Upper lobe of left lung (tissue), 6 donors: ENCODE measurements at regions not wholly inside any gene's neighbourhood (a gene's known extent, or its start where the extent isn't known, plus 50 kb on each side); places are given as distances from the start of the nearest gene placed in this dataset.

Experiments used
- ATAC-seq, 2 donors: fragments of 200-7000 bp; cut with Tn5 transposase; one replicate each; pipeline ENCODE4 v1.9.1; 2022; ENCODE audit warnings: mild to moderate bottlenecking in 2 of 2, moderate library complexity in 2 of 2; ENCODE audit not compliant: low FRiP score in 2 of 2
- DNase-seq, 2 donors: peaks; one replicate each; pipeline ENCODE4 v3.0.0-alpha.2; 2019 to 2020
- H3K27ac ChIP-seq, 4 donors: fragments of 200-600 bp; sonication (generic); one replicate each; pipeline ENCODE4 v1.5.1; 2016 to 2019
- H3K27me3 ChIP-seq, 4 donors: fragments of 200-600 bp; sonication (generic); one replicate each; pipeline ENCODE4 v1.5.1; 2017 to 2019
- H3K36me3 ChIP-seq, 4 donors: fragments of 200-600 bp; sonication (generic); one replicate each; pipeline ENCODE4 v1.5.1; 2016 to 2019
- H3K4me1 ChIP-seq, 4 donors: fragments of 200-600 bp; sonication (generic); one replicate each; pipeline ENCODE4 v1.5.1; 2018 to 2019
- H3K4me3 ChIP-seq, 4 donors: fragments of 200-600 bp; sonication (generic); one replicate each; pipeline ENCODE4 v1.5.1; 2017 to 2019; ENCODE audit warnings: mild to moderate bottlenecking in 2 of 4, moderate library complexity in 1 of 4
- H3K9me3 ChIP-seq, 4 donors: fragments of 200-600 bp; sonication (generic); one replicate each; pipeline ENCODE4 v1.5.1; 2018 to 2019
- EP300 ChIP-seq, 4 donors: sonication (generic); formaldehyde crosslinking; IDR thresholded peaks; one replicate each; pipeline ENCODE4 v1.5.1; 2017; ENCODE audit warnings: antibody characterized with exemption in 4 of 4, control low read depth in 2 of 4
- POLR2A ChIP-seq, 4 donors: fragments of 450-650 bp; IDR thresholded peaks; one replicate each; pipeline ENCODE4 v1.5.1; 2016 to 2017; ENCODE audit warnings: antibody characterized with exemption in 4 of 4, mild to moderate bottlenecking in 2 of 4
- POLR2AphosphoS5 ChIP-seq, 2 donors: sonication (generic); formaldehyde crosslinking; IDR thresholded peaks; one replicate each; pipeline ENCODE4 v1.5.1; 2017; ENCODE audit warnings: antibody characterized with exemption in 2 of 2
- WGBS, 2 donors: methylation state at CpG; one replicate each; pipeline ENCODE4 v1.1.5; 2017 to 2018; 5-methylcytosine and 5-hydroxymethylcytosine counted together
- TF ChIP-seq, protein P1 (sequence below), 6 experiments: fragments of 450-650 bp in 4 of 6; fragments of 200-600 bp in 2 of 6; sonication (generic) in 2 of 6; IDR thresholded peaks; one replicate each; pipeline ENCODE4 v1.5.1; 2016 to 2019; ENCODE audit warnings: antibody characterized with exemption in 6 of 6
- donor health status: DM: no; HTN: no; CAD: no; lungs with moderate emphysema.
- donor health status: DM: no; HTN: yes; CAD: no; lungs with severe emphysema.

DNA sequence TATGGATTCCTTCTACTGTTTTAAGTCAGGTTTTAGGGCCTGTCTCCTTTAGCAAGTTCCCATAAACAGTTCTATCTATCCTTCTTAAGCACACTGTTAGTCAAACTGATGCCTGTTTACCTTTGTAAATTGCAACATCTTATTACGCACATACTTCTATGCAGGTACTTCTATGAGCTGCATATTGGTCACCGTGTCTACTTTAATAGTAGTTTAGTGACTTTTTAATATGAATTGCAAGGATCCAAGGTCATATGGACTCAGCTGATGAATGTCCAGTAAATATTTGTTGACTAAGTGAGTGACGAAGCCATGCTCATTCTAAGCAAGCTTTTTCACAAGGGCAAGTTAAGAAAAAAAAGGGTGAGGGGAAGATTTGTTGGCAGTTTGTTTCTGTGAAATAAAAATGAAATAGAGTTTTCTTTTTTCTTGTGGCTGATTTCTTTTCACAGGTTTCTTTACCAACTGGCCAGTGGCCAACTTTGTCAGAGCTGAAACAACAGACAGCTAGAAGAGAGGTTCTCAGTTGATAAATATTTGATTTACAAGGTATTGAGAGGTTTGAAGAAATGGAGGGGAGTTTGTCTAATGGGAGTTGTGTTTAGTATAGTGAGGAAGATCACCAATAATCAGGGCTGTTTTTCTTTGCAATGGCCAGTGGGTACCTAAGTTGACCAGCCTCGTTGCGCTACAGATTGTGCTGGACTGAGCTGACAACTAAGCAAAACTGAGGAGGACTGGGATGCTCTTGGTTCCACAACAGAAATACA lies 141.1 kb downstream of the SLC15A5 start:
- no peak overlapping the region for H3K27ac ChIP-seq
- peak in 1 of 2 donors; percentile 46 for ATAC-seq
- no peaks in the 10 kb centered on the region for H3K4me1 ChIP-seq
- no peak for DNase-seq
- peak in 1 of 4 donors; percentile 21 for TF ChIP-seq EP300 (IDR thresholded peaks at IDR 0.05)
- TF ChIP-seq, protein P1, sequence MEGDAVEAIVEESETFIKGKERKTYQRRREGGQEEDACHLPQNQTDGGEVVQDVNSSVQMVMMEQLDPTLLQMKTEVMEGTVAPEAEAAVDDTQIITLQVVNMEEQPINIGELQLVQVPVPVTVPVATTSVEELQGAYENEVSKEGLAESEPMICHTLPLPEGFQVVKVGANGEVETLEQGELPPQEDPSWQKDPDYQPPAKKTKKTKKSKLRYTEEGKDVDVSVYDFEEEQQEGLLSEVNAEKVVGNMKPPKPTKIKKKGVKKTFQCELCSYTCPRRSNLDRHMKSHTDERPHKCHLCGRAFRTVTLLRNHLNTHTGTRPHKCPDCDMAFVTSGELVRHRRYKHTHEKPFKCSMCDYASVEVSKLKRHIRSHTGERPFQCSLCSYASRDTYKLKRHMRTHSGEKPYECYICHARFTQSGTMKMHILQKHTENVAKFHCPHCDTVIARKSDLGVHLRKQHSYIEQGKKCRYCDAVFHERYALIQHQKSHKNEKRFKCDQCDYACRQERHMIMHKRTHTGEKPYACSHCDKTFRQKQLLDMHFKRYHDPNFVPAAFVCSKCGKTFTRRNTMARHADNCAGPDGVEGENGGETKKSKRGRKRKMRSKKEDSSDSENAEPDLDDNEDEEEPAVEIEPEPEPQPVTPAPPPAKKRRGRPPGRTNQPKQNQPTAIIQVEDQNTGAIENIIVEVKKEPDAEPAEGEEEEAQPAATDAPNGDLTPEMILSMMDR (IDR thresholded peaks at IDR 0.05) = no peak
- no peak overlapping the region for H3K4me3 ChIP-seq
- peaks cover 10 to 25% (median 17%) of the 10 kb centered on the region in 4 donors for H3K9me3 ChIP-seq
- H3K27me3 ChIP-seq = no peaks in the 10 kb centered on the region
- 60 to 62% methylated on average over 5 of the region's 5 CpGs for WGBS, 2 donors
- H3K36me3 ChIP-seq = no peaks in the 10 kb centered on the region

DNA sequence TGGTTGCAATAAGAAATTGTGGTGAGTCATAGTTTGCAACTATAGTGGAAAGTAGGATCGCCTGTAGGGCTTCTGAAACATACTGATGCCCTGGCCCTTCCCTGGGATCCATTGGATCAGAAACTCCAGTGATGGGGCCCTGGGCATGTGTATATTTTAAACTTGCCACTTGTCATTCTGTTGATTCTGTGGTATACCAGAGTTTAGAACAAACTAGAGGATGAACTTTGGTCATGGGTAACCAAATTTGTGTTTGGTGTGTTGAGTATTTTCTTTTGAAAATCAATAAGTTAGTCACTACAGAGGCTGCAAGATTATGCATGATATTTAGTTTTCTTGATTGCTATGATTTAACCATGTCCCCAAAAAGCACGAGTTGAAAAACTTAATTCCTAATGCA lies 142.2 kb downstream of the SLC15A5 start:
- H3K4me1 ChIP-seq = no peaks in the 10 kb centered on the region
- H3K27me3 ChIP-seq = no peaks in the 10 kb centered on the region
- no peaks in the 10 kb centered on the region for H3K36me3 ChIP-seq
- H3K27ac ChIP-seq = no peak overlapping the region
- TF ChIP-seq, protein P1 (IDR thresholded peaks at IDR 0.05) = no peak
- TF ChIP-seq POLR2AphosphoS5 (IDR thresholded peaks at IDR 0.05) (no peak), EP300 (IDR thresholded peaks at IDR 0.05) (no peak), POLR2A (IDR thresholded peaks at IDR 0.05) (no peak)
- no peak overlapping the region for H3K4me3 ChIP-seq
- no peak for DNase-seq
- 71 to 87% methylated on average over 2 of the region's 2 CpGs for WGBS, 2 donors
- no peak for ATAC-seq
- H3K9me3 ChIP-seq = peaks cover 10 to 30% (median 17%) of the 10 kb centered on the region in 4 donors

DNA sequence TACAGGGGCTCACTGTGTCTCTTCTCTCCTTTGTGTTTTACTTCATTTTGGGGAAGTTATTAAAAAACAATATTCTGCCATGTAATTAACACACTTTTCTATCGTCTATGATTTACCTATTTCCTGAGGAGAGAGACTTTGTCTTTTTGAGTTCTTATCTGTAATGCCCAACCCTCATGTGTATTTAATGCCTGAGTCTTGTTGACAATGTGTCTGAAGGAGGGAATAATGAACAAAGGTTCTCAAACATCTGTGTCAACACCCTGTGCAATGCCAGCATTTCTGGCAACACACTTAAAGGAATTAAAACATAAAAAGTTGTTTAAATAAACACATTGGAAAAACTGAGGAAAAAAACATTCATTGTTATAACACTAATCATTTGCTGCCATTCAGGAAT lies 147.1 kb downstream of the SLC15A5 start:
- WGBS, 2 donors = 37 to 48% methylated on average over 1 of the region's 1 CpG
- Histone ChIP-seq H3K27ac (no peak overlapping the region), H3K4me1 (no peaks in the 10 kb centered on the region), H3K36me3 (no peaks in the 10 kb centered on the region), H3K27me3 (no peaks in the 10 kb centered on the region), H3K9me3 (peaks cover 10 to 30% (median 17%) of the 10 kb centered on the region in 4 donors), H3K4me3 (no peak overlapping the region)
- DNase-seq (no peak), ATAC-seq (no peak)
- TF ChIP-seq POLR2A (IDR thresholded peaks at IDR 0.05) = no peak
- TF ChIP-seq POLR2AphosphoS5 (IDR thresholded peaks at IDR 0.05) = no peak
- TF ChIP-seq, protein P1 (IDR thresholded peaks at IDR 0.05) = no peak
- no peak for TF ChIP-seq EP300 (IDR thresholded peaks at IDR 0.05)

DNA sequence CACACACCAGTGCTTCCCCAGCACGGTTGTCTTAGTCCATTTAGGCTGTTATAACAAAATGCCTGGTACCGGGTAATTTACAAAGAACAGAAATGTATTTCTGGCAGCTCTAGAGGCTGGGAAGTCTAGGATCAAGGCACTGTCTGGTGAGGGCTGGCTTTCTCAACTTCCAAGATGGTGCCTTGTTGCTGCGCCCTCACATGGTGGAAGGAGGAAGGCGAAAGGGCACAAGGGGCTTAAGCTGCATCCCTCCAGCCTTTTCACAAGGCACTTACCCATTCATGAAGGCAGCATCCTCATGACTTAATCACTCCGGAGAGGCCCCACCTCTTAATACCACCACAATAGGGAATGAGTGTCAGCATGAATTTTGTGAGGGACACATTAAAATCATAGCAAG lies 155.5 kb downstream of the SLC15A5 start:
- Histone ChIP-seq H3K27ac (no peak overlapping the region), H3K36me3 (no peaks in the 10 kb centered on the region), H3K9me3 (no peaks in the 10 kb centered on the region), H3K4me3 (no peak overlapping the region), H3K4me1 (no peaks in the 10 kb centered on the region), H3K27me3 (no peaks in the 10 kb centered on the region)
- DNase-seq (no peak), ATAC-seq (no peak)
- WGBS, 2 donors = 86 to 88% methylated on average over 5 of the region's 5 CpGs
- TF ChIP-seq, protein P1 (IDR thresholded peaks at IDR 0.05) = no peak
- TF ChIP-seq POLR2A (IDR thresholded peaks at IDR 0.05) (no peak), POLR2AphosphoS5 (IDR thresholded peaks at IDR 0.05) (no peak), EP300 (IDR thresholded peaks at IDR 0.05) (no peak)
